Cardiac fibroblast (primary cell): ENCODE measurements at regions not wholly inside any gene's neighbourhood (a gene's known extent, or its start where the extent isn't known, plus 50 kb on each side); places are given as distances from the start of the nearest gene placed in this dataset.
"Not testable (repeated sequence)": the region's sequence is repeated elsewhere in the genome, so short reads cannot be mapped to it uniquely, and the experiment has no call there.

Experiments used
- DNase-seq, 2 donors: peaks; one replicate each; pipeline versions ENCODE4 v3.0.0 to v3.0.0-alpha.2; 2010; ENCODE audit warnings: low read depth in 2 of 2
- H3K4me3 ChIP-seq, 2 donors: replicated peaks in 1 of 2; 1 replicate in 1 of 2; 2 replicates in 1 of 2; pipeline ENCODE4 v1.5.1; 2011; ENCODE audit warnings: low read depth in 2 of 2, low read length in 2 of 2, mild to moderate bottlenecking in 2 of 2, moderate library complexity in 1 of 2
- CTCF ChIP-seq: IDR thresholded peaks from one replicate; pipeline ENCODE4 v1.5.1; 2011; ENCODE audit warnings: low read depth, mild to moderate bottlenecking, low read length, inconsistent platforms

DNA sequence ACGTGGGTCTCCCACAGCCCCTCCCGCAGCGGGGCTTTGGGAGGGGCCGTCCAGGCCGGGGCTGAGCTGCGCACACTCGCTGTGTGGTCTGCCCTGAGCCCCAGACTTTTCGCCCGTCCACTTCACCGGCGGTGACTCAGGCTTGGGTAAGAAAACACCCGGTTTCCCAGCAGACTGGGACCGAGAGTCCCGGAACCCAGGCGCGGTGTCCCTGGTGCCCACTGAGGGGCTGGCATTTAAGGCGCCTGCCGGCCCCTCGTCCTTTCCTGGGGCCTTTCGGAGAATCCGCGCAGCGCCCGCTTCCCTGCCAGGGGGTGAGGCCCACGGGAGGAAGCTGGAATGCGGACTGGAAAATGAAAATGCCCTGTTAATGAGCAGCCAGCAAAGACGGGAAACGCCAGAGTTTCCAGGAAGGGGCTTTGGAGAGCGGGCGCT, 100.3 kb downstream of the C16orf95 start:
- no peak for TF ChIP-seq CTCF
- DNase-seq, result no peak
- no peak overlapping the region for H3K4me3 ChIP-seq

GRCh38 chr16:87217802-87218201, 99.4 kb downstream of the C16orf95 start:
- DNase-seq, result not testable (repeated sequence)

GRCh38 chr16:87218281-87219055, 98.7 kb downstream of the C16orf95 start:
- no peak for TF ChIP-seq CTCF

More at GRCh38 chr16:87217802-87218201, 99.4 kb downstream of the C16orf95 start:
- H3K4me3 ChIP-seq, result not testable (repeated sequence)

GRCh38 chr16:87219287-87219909, 97.8 kb downstream of the C16orf95 start:
- no peak for TF ChIP-seq CTCF
- no peak overlapping the region for H3K4me3 ChIP-seq
- DNase-seq, result no peak

More at GRCh38 chr16:87218281-87219055, 98.7 kb downstream of the C16orf95 start:
- H3K4me3 ChIP-seq, result no peak overlapping the region
- DNase-seq, result no peak

DNA sequence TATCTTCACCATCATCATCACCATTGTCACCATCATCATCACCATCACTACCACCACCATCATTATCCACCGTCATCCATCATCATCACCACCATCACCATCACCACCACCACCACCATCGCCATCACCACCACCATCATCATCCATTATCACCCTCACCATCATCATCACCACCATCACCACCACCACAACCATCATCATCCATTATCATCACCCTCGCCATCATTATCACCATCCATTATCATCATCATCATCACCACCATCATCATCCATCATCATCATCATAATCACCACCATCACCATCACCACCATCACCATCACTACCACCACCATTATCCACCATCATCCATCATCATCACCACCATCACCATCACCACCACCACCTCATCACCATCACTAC, 95.6 kb downstream of the C16orf95 start:
- no peak overlapping the region for H3K4me3 ChIP-seq
- no peak for TF ChIP-seq CTCF
- DNase-seq, result no peak

DNA sequence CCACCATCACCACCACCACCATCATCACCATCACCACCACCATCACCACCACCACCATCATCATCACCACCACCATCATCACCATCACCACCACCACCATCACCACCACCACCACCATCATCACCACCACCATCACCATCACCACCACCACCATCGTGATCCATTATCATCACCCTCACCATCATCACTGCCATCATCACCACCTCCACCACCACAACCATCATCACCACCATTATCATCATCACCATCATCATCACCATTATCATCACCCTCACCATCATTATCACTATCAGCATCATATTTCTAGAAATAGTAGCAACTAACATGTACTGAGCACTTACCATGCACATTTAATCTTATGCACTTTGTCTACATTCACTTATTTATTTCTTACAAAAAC, 94.9 kb downstream of the C16orf95 start:
- H3K4me3 ChIP-seq, result no peak overlapping the region
- no peak for TF ChIP-seq CTCF
- no peak for DNase-seq

GRCh38 chr16:87223656-87224248, 93.4 kb downstream of the C16orf95 start:
- no peak for TF ChIP-seq CTCF
- DNase-seq, result no peak
- no peak overlapping the region for H3K4me3 ChIP-seq
